ENCODE measurements at regions not wholly inside any gene's neighbourhood (a gene's known extent, or its start where the extent isn't known, plus 50 kb on each side); places are given as distances from the start of the nearest gene placed in this dataset.

- TF ChIP-seq CTCF (conservative IDR thresholded peaks at IDR 0.05; ENCODE audit: low read depth, low read length) (no peak), POLR2A (IDR thresholded peaks at IDR 0.05; ENCODE audit: low read depth, low read length) (no peak), ELK1 (IDR thresholded peaks at IDR 0.05; ENCODE audit: borderline replicate concordance, low read depth, low read length) (no peak), MAFK (IDR thresholded peaks at IDR 0.05; ENCODE audit: low read depth, low read length) (no peak)
These were observed 78.0 kb downstream of the NEURL3 start for GRCh38 chr2:96427169-96427568.
